ENCODE measurements at regions not wholly inside any gene's neighbourhood (a gene's known extent, or its start where the extent isn't known, plus 50 kb on each side); places are given as distances from the start of the nearest gene placed in this dataset.

DNA sequence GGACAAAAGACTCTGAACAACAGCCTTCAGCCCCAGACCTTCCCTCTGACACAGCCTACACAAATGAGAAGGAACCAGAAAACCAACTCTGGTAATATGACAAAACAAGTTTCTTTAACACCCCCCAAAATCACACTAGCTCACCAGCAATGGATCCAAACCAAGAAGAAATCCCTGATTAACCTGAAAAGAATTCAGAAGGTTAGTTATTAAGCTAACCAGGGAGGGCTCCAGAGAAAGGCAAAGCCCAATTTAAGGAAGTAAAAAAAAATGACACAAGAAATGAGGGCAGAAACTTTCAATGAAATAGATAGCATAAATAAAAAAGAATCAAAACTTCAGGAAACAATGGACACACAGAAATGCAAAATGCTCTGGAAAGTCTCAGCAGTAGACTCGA lies 224.0 kb downstream of the TRIML1 start:
- intact Hi-C loops (cut with DNase I), result no loop called here
- no peak for DNase-seq
- no peaks in the 10 kb centered on the region for H3K9me3 ChIP-seq
- no peaks in the 10 kb centered on the region for H3K4me1 ChIP-seq (ENCODE audit: insufficient read depth)
- no peak overlapping the region for H3K4me3 ChIP-seq
- TF ChIP-seq POLR2A (IDR thresholded peaks at IDR 0.05), result no peak
- no peak for TF ChIP-seq EP300 (IDR thresholded peaks at IDR 0.05)
- TF ChIP-seq CTCF (IDR thresholded peaks at IDR 0.05), result no peak
- H3K27me3 ChIP-seq, result no peaks in the 10 kb centered on the region
- no peaks in the 10 kb centered on the region for H3K36me3 ChIP-seq
- WGBS, 3 donors, result 85 to 94% (median 92%) methylated on average over 1 of the region's 1 CpG
- no peak overlapping the region for H3K27ac ChIP-seq

- Histone ChIP-seq H3K36me3 (no peaks in the 10 kb centered on the region), H3K4me1 (ENCODE audit: insufficient read depth) (no peaks in the 10 kb centered on the region), H3K27ac (no peak overlapping the region), H3K4me3 (no peak overlapping the region), H3K9me3 (no peaks in the 10 kb centered on the region), H3K27me3 (no peaks in the 10 kb centered on the region)
- WGBS, 3 donors, result 69 to 73% (median 71%) methylated on average over 3 of the region's 3 CpGs
- DNase-seq, result no peak
- TF ChIP-seq POLR2A (IDR thresholded peaks at IDR 0.05) (no peak), CTCF (IDR thresholded peaks at IDR 0.05) (no peak), EP300 (IDR thresholded peaks at IDR 0.05) (no peak)
- intact Hi-C loops (cut with DNase I), result no loop called here
Observed at GRCh38 chr4:188370777-188371176, 231.5 kb downstream of the TRIML1 start.

- Histone ChIP-seq H3K27ac (no peak overlapping the region), H3K4me3 (no peak overlapping the region), H3K27me3 (no peaks in the 10 kb centered on the region), H3K9me3 (no peaks in the 10 kb centered on the region), H3K4me1 (ENCODE audit: insufficient read depth) (no peaks in the 10 kb centered on the region), H3K36me3 (no peaks in the 10 kb centered on the region)
- WGBS, 3 donors, result 70 to 76% (median 74%) methylated on average over 1 of the region's 1 CpG
- DNase-seq, result no peak
- TF ChIP-seq CTCF (IDR thresholded peaks at IDR 0.05) (no peak), POLR2A (IDR thresholded peaks at IDR 0.05) (no peak), EP300 (IDR thresholded peaks at IDR 0.05) (no peak)
- intact Hi-C loops (cut with DNase I), result no loop called here
Observed at GRCh38 chr4:188372058-188372457, 232.8 kb downstream of the TRIML1 start.

GRCh38 chr4:188372829-188373228 lies 233.6 kb downstream of the TRIML1 start:
- H3K4me3 ChIP-seq, result no peak overlapping the region
- TF ChIP-seq EP300 (IDR thresholded peaks at IDR 0.05) (no peak), POLR2A (IDR thresholded peaks at IDR 0.05) (no peak), CTCF (IDR thresholded peaks at IDR 0.05) (no peak)
- H3K27me3 ChIP-seq, result no peaks in the 10 kb centered on the region
- no peak for DNase-seq
- H3K36me3 ChIP-seq, result no peaks in the 10 kb centered on the region
- no peak overlapping the region for H3K27ac ChIP-seq
- intact Hi-C loops (cut with DNase I), result no loop called here
- no peaks in the 10 kb centered on the region for H3K4me1 ChIP-seq (ENCODE audit: insufficient read depth)
- WGBS, 3 donors, result 21 to 27% (median 22%) methylated on average over 3 of the region's 3 CpGs
- no peaks in the 10 kb centered on the region for H3K9me3 ChIP-seq

DNA sequence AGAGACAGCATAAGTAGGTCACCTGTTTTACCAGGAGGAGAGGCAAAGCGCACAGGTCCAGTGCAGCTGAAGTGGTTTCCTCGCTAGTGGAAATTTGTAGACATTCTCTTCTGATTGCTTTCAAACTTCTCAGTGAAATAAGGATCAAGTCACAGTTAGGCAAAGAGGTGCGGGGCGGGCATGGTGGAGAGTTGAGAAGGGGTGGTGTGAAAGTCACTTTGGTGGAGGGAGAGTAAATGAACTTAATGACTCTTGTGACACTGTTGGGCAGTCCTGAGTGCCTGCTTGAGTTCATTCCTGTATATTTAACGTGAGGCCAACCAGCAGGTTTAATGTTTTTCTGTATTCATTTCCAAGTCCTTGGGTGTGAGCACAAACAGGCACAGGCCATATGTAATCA lies 235.6 kb downstream of the TRIML1 start:
- no peak overlapping the region for H3K4me3 ChIP-seq
- TF ChIP-seq CTCF (IDR thresholded peaks at IDR 0.05) (no peak), POLR2A (IDR thresholded peaks at IDR 0.05) (no peak), EP300 (IDR thresholded peaks at IDR 0.05) (no peak)
- H3K36me3 ChIP-seq, result no peaks in the 10 kb centered on the region
- no peaks in the 10 kb centered on the region for H3K4me1 ChIP-seq (ENCODE audit: insufficient read depth)
- intact Hi-C loops (cut with DNase I), result no loop called here
- no peaks in the 10 kb centered on the region for H3K9me3 ChIP-seq
- DNase-seq, result no peak
- H3K27me3 ChIP-seq, result no peaks in the 10 kb centered on the region
- no peak overlapping the region for H3K27ac ChIP-seq
- WGBS, 3 donors, result 90 to 92% (median 91%) methylated on average over 5 of the region's 5 CpGs
